ENCODE measurements at regions not wholly inside any gene's neighbourhood (a gene's known extent, or its start where the extent isn't known, plus 50 kb on each side); places are given as distances from the start of the nearest gene placed in this dataset.

DNA sequence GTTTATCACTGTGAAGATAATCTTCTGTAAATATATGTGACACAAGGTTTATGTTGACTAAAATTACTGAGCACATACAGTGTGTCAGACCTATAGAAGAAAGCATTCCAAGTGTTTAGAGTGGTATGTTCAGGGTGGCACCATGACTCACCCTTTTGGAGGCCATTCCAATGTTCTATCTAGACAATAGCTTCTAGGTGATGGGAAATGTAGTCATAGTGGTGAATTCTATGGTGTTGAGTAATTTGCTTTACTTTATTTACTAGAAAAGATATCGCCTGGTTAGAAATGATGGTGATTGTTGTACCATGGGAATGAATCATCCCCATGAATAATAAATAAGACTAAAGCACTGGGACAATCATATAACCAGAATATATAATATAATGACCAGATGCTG, 72.9 kb upstream of the OR4C15 start:
- Histone ChIP-seq H3K9me2 (ENCODE audit: low read depth, low read length) (no peaks in the 10 kb centered on the region), H3F3A (ENCODE audit: insufficient read depth, low read length) (no peaks in the 10 kb centered on the region), H3K4me1 (ENCODE audit: insufficient read depth, low read length, severe bottlenecking) (no peaks in the 10 kb centered on the region), H3K4me2 (ENCODE audit: low read length) (no peak overlapping the region), H3K79me2 (ENCODE audit: insufficient read depth, low read length) (no peaks in the 10 kb centered on the region), H4K20me1 (ENCODE audit: insufficient read depth, low read length) (no peaks in the 10 kb centered on the region), H3K9me3 (ENCODE audit: low read length) (no peaks in the 10 kb centered on the region), H3K4me3 (ENCODE audit: low read depth, low read length, poor library complexity, severe bottlenecking) (no peak overlapping the region), H2AFZ (ENCODE audit: low read length) (no peak overlapping the region), H3K27me3 (ENCODE audit: insufficient read depth, low read length) (no peaks in the 10 kb centered on the region), H3K9ac (ENCODE audit: low read length) (no peak overlapping the region), H3K27ac (ENCODE audit: low read depth, low read length, poor library complexity, severe bottlenecking) (no peak overlapping the region), H3K36me3 (ENCODE audit: insufficient read depth, low read length) (no peaks in the 10 kb centered on the region)
- TF ChIP-seq, protein P1, sequence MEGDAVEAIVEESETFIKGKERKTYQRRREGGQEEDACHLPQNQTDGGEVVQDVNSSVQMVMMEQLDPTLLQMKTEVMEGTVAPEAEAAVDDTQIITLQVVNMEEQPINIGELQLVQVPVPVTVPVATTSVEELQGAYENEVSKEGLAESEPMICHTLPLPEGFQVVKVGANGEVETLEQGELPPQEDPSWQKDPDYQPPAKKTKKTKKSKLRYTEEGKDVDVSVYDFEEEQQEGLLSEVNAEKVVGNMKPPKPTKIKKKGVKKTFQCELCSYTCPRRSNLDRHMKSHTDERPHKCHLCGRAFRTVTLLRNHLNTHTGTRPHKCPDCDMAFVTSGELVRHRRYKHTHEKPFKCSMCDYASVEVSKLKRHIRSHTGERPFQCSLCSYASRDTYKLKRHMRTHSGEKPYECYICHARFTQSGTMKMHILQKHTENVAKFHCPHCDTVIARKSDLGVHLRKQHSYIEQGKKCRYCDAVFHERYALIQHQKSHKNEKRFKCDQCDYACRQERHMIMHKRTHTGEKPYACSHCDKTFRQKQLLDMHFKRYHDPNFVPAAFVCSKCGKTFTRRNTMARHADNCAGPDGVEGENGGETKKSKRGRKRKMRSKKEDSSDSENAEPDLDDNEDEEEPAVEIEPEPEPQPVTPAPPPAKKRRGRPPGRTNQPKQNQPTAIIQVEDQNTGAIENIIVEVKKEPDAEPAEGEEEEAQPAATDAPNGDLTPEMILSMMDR (IDR thresholded peaks at IDR 0.05; ENCODE audit: low read length): no peak

DNA sequence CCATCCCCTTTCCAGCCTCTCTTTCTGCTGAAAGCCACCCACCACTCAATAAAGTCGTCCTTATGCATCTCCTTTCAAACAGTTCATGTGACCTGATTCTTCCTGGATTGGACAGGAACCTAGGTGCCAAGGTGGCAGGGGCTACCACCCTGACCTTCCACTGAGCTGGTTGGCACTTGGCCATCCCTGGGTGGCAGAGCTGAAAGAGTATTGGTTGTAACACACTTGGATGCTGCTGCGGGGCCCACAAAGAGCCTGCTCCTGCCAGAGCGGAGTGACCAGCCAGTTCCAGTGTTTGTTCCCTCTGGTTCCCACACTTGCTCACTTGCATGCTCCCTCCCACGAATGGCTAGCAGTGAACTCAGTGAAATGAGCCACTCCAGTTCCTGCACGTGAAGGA, 57.2 kb upstream of the OR4C15 start:
- no peaks in the 10 kb centered on the region for H3K36me3 ChIP-seq (ENCODE audit: insufficient read depth, low read length)
- no peak overlapping the region for H2AFZ ChIP-seq (ENCODE audit: low read length)
- H3K9ac ChIP-seq (ENCODE audit: low read length): no peak overlapping the region
- TF ChIP-seq, protein P1 (IDR thresholded peaks at IDR 0.05; ENCODE audit: low read length): no peak
- TF ChIP-seq EZH2 (IDR thresholded peaks at IDR 0.05; ENCODE audit: borderline replicate concordance, low read length): no peak
- no peaks in the 10 kb centered on the region for H3K79me2 ChIP-seq (ENCODE audit: insufficient read depth, low read length)
- H3F3A ChIP-seq (ENCODE audit: insufficient read depth, low read length): no peaks in the 10 kb centered on the region
- H3K4me1 ChIP-seq (ENCODE audit: insufficient read depth, low read length, severe bottlenecking): no peaks in the 10 kb centered on the region
- H4K20me1 ChIP-seq (ENCODE audit: insufficient read depth, low read length): no peaks in the 10 kb centered on the region
- no peak overlapping the region for H3K4me3 ChIP-seq (ENCODE audit: low read depth, low read length, poor library complexity, severe bottlenecking)
- H3K9me3 ChIP-seq (ENCODE audit: low read length): no peaks in the 10 kb centered on the region
- no peak overlapping the region for H3K27ac ChIP-seq (ENCODE audit: low read depth, low read length, poor library complexity, severe bottlenecking)
- no peaks in the 10 kb centered on the region for H3K27me3 ChIP-seq (ENCODE audit: insufficient read depth, low read length)
- no peak overlapping the region for H3K4me2 ChIP-seq (ENCODE audit: low read length)
- no peaks in the 10 kb centered on the region for H3K9me2 ChIP-seq (ENCODE audit: low read depth, low read length)

DNA sequence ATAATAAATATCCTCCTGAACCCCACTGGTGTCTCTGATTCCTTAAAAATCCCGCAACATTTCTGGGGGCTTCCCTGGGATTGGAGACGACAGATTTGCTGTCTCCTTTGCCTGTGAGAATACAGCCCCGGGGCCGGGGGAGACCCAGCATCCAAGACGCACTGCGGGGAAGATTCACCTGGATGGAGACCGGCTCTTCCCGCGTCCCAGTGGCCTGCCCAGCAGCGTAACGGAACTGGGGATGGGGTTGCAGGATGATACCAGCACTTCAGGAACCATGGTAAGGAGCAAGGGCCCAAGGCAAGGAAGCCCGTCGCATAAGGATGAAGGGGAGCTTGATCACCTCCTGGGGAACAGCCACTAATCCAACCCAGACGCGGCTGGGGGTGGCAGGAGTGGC, 53.3 kb upstream of the OR4C15 start:
- Histone ChIP-seq H3K27ac (ENCODE audit: low read depth, low read length, poor library complexity, severe bottlenecking) (no peak overlapping the region), H3K79me2 (ENCODE audit: insufficient read depth, low read length) (no peaks in the 10 kb centered on the region), H3K4me3 (ENCODE audit: low read depth, low read length, poor library complexity, severe bottlenecking) (no peak overlapping the region), H3F3A (ENCODE audit: insufficient read depth, low read length) (no peaks in the 10 kb centered on the region), H3K9me3 (ENCODE audit: low read length) (no peaks in the 10 kb centered on the region), H3K4me2 (ENCODE audit: low read length) (no peak overlapping the region), H3K27me3 (ENCODE audit: insufficient read depth, low read length) (no peaks in the 10 kb centered on the region), H3K36me3 (ENCODE audit: insufficient read depth, low read length) (no peaks in the 10 kb centered on the region), H4K20me1 (ENCODE audit: insufficient read depth, low read length) (no peaks in the 10 kb centered on the region), H3K4me1 (ENCODE audit: insufficient read depth, low read length, severe bottlenecking) (no peaks in the 10 kb centered on the region), H3K9me2 (ENCODE audit: low read depth, low read length) (no peaks in the 10 kb centered on the region), H2AFZ (ENCODE audit: low read length) (no peak overlapping the region), H3K9ac (ENCODE audit: low read length) (no peak overlapping the region)
- TF ChIP-seq EZH2 (IDR thresholded peaks at IDR 0.05; ENCODE audit: borderline replicate concordance, low read length): no peak
- TF ChIP-seq, protein P1 (IDR thresholded peaks at IDR 0.05; ENCODE audit: low read length): no peak

All from OCI-LY1 (cell line).